ENCODE measurements at regions not wholly inside any gene's neighbourhood (a gene's known extent, or its start where the extent isn't known, plus 50 kb on each side); places are given as distances from the start of the nearest gene placed in this dataset.

DNA sequence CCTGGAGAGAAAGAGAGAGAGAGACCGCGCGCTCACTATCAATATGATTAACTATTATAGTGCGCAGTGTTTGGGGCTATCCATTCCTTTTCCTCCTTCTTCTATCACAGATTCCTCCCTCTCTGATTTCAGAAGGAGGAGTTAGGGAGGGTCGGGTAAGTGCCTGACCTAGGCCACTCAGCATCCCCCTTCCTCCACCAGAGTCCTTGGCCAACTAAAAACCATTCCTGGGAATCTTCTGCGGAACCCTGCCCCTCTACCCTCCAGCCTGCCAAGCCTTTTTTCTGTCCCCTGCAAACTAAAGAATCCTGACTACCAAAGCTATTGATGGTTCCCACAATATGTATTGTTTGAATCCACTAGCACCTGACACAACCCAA, 256.2 kb upstream of the NFE2L3 start:
- DNase-seq: no peak

- no peak for DNase-seq
Measured at GRCh38 chr7:25897261-25897782, 254.7 kb upstream of the NFE2L3 start.

GRCh38 chr7:25900245-25900644, 251.8 kb upstream of the NFE2L3 start:
- no peak for DNase-seq

GRCh38 chr7:25900877-25901276, 251.1 kb upstream of the NFE2L3 start:
- no peak for DNase-seq

DNA sequence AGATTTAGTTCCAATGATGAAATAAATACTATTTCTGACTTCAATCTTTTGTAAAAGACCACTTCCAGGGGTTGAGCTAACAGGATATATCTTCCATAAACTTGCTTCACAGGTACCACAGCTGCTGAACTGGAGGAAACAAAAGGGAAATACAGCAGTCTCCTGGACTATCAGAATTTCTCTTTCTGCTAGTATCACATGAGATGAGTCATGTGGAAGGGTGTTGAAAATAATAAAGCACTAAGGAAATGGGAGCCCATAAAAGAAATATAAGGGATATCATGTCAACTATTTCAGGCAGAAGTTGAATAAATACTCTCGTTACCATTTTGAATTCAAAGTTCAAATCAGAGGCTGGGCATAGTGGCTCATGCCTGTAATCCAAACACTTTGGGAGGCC, 250.3 kb upstream of the NFE2L3 start:
- no peak for DNase-seq

DNA sequence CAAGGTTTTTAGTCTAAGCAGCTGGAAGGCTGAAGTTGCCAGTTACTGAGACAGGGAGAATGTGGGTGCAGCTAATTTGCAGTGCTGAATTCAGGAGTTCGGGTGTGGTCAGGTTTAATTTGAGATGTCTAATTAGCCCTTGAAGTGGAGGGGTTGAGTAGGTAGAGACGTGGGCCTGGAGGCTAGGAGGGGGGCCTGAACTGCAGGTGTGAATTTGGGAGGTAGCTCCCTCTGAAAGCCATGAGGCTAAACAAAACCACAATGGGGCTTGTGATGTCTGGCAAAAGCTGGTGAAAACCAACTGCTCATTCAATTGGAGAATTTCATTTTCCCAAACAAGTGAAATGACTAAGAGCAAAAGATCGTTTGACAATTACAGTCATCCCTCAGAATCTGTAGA, 246.0 kb upstream of the NFE2L3 start:
- DNase-seq: no peak

DNA sequence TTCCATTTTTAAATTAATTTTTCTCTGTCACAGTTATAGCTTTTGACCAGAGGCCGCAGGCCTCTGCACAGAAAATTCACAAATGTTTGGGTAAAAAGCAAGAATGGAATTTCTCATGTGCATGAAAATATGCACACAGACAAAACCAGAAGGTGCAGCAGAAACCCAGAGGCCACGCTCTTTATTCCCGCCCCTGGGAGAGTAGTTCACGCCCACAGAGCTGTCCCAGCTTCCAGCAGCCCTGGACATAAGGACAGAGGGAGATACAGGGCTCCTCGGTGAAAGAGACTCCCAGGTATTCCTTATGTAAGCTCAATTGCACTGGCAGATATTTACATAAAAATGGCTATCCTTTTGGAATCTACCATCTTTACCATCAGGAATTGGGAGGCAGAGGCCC, 245.2 kb upstream of the NFE2L3 start:
- no peak for DNase-seq

DNA sequence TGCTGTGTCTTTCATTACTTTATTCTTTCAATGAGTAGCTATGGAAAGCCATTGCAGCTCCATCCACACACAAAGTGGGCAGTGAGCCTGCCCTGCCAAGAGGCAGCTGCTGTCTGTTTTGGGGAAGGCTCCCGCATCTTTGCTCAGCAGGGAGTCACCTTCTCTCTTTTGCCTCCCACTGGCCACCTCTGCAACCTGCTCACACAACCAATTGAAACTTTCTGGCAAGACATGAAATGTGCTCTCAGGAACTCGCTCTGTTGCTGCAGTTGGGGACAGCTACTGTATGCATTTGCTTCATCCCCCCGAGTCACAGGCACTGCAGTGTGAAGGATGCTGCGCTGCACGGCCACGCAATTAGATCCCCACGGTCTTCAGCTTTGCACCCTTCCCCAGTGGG, 244.8 kb upstream of the NFE2L3 start:
- DNase-seq: no peak

DNA sequence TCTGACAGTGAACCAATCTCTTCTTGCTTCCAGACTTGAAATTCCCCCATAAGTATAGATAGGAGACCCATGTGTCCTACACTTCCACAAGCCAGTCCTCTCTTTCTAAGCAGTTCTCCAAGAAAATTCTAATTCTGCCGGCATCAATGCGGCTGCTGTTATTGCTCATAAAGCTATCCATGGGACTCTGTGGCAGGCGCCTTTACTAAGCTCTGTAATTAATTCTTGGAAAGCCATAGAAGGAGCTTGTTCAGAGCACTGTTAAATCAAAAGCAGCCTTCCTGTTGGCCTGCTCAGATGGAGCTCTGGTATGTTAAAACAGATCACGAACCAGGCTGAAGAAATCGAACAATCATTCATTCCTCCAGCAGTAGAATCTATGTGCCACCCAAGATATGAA, 244.3 kb upstream of the NFE2L3 start:
- no peak for DNase-seq

- no peak for DNase-seq
Measured at GRCh38 chr7:25908154-25908949, 243.6 kb upstream of the NFE2L3 start.

DNA sequence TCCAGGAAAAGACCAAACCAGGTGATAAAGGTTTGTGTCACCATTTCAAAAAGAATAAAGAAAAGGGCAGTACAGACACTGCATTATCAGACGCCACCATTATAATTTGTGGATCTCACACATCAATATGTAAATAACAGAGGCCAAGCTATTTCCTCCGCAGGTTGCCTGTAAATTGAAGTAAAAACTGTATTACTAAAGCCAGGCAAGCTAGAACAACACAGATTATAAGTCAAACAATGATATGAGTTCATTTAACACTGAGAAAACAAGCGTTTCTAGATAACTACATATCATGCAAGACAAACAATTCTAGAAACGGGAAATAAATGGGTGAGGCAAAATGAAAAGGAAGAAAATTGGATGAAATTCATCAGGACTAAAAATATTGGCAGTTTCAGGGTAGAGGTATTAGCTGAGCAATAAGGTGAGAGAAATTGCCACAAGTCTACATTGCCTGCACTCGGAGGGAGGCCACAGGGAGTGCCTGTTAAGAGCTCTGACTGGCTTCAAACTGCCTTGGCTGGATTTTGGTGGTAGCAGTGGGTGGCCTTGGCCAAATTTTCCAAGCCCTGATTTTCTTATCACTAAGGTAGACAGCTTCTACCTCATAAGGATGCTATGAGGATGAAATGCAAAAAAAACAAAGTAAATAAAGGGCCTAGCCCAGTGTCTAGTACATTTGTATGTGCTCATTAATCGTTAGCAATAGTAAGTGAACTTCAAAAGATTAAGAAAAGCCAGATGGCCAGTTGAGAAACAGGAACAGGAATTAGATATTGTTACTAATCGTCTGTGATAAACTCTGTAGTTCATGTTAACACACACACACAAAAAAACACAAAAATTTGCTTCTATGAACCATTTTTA, 240.0 kb upstream of the NFE2L3 start:
- DNase-seq: no peak

- no peak for DNase-seq
Measured at GRCh38 chr7:25913598-25914224, 238.3 kb upstream of the NFE2L3 start.

DNA sequence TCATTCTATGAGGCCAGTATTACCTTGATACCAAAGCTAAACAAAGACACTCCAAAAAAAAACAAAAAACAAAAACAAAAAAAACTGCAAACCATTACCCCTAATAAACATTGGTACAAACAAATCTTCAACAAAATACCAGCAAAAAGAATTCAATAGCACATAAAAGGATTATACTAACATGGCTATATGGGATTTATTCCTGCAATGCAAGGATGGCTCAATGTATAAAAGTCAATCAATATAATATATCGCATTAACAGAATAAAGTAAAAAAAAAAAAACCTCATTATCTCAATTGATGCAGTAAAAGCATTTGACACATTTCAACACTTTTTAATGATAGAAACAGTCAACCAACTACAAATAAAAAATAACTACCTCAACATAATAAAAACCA, 233.3 kb upstream of the NFE2L3 start:
- DNase-seq: no peak

DNA sequence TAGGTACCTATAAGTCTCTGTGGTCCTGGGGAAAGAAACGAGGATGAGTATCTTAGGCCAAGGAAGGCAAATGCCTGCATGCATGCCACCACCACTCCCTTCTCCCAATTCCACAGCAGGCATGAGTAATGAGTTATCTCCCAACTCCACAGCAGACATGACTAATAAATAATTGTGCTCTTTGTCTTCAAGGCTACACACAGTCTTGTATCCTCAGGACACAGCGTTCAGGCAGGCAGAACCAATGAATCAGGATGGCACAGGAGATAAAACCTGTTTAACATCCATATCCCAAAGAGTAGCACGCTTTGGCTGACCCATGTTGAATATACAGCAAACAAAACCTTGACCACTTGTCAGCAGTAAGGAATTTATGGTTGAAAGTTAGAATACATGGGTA, 229.7 kb upstream of the NFE2L3 start:
- no peak for DNase-seq

DNA sequence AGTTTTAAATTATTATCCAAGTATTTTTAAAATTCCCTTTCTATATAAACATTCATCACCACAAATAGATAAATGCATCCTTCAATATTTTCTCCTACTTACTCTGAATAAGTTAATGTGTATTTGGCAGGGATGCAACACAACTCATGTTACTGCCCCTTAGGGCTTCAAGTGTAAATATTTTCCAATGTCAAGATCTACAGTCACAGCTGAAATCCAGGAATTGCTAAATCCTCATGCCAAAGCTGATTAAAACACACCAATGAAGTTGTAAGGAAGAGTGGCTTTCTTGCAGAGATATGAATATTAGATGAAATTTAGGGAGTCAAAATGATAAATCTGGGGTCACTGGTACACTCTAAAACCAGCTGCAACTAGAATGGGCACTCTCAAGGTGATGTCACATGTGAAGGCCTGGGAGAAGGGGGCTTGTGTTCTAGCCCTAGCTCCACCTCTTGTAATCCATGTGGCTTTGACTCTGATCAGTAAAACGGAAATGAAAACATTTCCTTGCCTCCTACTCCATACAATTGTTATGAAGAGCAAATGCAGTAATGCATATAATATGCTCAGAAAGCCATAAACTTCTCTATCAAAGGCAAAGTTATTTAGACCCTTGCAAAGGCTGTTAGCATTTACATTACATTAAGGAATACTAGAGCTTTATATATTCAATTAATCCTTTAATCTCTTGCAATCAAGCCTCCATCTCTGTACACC, 228.1 kb upstream of the NFE2L3 start:
- no peak for DNase-seq

- DNase-seq: no peak
Measured at GRCh38 chr7:25926009-25926408, 226.0 kb upstream of the NFE2L3 start.

GRCh38 chr7:25926451-25926850, 225.5 kb upstream of the NFE2L3 start:
- DNase-seq: no peak

GRCh38 chr7:25926891-25927625, 224.9 kb upstream of the NFE2L3 start:
- DNase-seq: no peak

- DNase-seq: no peak
Measured at GRCh38 chr7:25927626-25927978, 224.4 kb upstream of the NFE2L3 start.

DNA sequence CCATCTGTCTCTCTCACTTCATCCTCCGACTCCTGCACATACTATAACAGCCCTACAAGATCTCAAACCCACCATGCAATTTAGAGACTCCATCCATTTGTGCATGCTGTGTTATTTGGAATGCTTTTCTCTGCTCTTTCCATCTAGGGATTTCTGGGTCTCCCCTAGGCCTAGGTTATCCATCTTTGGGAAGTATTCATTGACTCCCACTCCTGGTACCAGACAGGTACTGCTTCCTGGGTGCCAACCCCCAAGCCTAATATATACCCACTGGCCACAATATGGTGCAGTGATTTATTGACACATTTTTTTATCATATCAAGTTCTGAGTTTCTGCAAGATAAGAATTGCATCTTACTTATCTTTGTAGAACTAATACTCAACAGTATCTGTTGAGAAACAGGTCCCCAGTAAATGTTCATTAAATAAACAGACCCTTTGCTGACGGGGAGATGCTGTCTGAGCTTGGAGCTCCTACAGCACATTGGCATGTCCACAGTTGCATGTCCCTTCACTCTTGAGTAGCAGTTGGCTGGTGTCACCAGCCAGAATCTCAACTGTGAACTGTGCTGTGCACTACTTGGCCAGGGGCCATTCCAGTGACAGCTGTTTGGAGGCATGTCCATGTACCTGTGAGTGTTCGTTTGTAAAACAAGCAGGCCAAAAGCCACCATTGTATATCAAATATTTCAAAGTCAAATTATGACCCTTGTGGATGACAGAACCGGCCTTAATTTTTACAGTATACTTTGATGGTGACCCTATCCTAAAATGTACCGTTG, 223.3 kb upstream of the NFE2L3 start:
- no peak for DNase-seq

DNA sequence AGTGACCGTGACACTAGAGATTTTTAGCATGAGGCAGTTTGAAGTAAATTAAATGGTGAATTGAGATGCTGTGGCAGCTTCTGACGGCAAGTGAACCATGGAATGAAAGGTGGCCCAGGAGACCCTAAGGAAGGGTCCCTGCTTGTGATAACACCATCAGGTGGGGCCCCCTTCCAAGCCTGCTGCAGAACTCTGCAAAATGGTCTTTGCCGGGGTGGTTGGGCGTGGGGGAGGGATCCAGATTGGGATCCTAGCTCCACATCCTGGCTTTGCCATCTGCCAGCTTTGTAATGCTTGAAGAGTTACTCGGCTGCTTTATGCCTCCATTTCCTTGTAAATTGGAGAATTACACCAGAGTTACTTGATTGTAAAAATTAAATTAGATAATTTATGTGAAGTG, 222.6 kb upstream of the NFE2L3 start:
- no peak for DNase-seq
